SU-DHL-6 (cell line): ENCODE measurements at regions not wholly inside any gene's neighbourhood (a gene's known extent, or its start where the extent isn't known, plus 50 kb on each side); places are given as distances from the start of the nearest gene placed in this dataset.

Experiments
- CTCF ChIP-seq: fragments of 200-600 bp; sonication (generic); IDR thresholded peaks from one replicate; pipeline ENCODE4 v1.5.1; 2017; ENCODE audit warnings: antibody characterized with exemption, mild to moderate bottlenecking, low read length, moderate library complexity; ENCODE audit not compliant: insufficient read depth, poor library complexity, severe bottlenecking
- EZH2phosphoT487 ChIP-seq: fragments of 200-600 bp; sonication (generic), shearing (Covaris generic); conservative IDR thresholded peaks from 2 replicates; pipeline ENCODE4 v1.6.1; 2018; ENCODE audit warnings: mild to moderate bottlenecking, antibody characterized with exemption, low read length, moderate library complexity, mixed read lengths

- TF ChIP-seq CTCF = no peak
- no peak for TF ChIP-seq EZH2phosphoT487
These were observed 807.6 kb downstream of the UQCRFS1 start for GRCh38 chr19:28405346-28405742.
